ENCODE measurements at regions not wholly inside any gene's neighbourhood (a gene's known extent, or its start where the extent isn't known, plus 50 kb on each side); places are given as distances from the start of the nearest gene placed in this dataset.

- H3K9ac ChIP-seq (ENCODE audit: low read length), result no peak overlapping the region
- H3K9me2 ChIP-seq (replicated peaks; ENCODE audit: insufficient read depth, low read length), result no peaks in the 10 kb centered on the region
- H3K27me3 ChIP-seq (ENCODE audit: low read length), result no peaks in the 10 kb centered on the region
- no peaks in the 10 kb centered on the region for H3K36me3 ChIP-seq (ENCODE audit: low read length)
- no peaks in the 10 kb centered on the region for H3K79me2 ChIP-seq (ENCODE audit: insufficient read depth, low read length)
- no peak overlapping the region for H3K4me3 ChIP-seq (ENCODE audit: insufficient read depth, low read length, poor library complexity, severe bottlenecking)
- H2AFZ ChIP-seq (ENCODE audit: low read depth, low read length, severe bottlenecking), result no peak overlapping the region
- H4K20me1 ChIP-seq (ENCODE audit: low read depth, low read length), result no peaks in the 10 kb centered on the region
- H3K9me3 ChIP-seq (ENCODE audit: insufficient read depth, low read length), result no peaks in the 10 kb centered on the region
- no peak overlapping the region for H3K4me2 ChIP-seq (ENCODE audit: low read depth, low read length, poor library complexity, severe bottlenecking)
- TF ChIP-seq EZH2phosphoT487 (conservative IDR thresholded peaks at IDR 0.05; ENCODE audit: low read length) (no peak), CTCF (IDR thresholded peaks at IDR 0.05; ENCODE audit: insufficient read depth, low read length, poor library complexity, severe bottlenecking) (no peak)
- H3F3A ChIP-seq (ENCODE audit: insufficient read depth), result no peaks in the 10 kb centered on the region
- H3K27ac ChIP-seq (ENCODE audit: low read depth, low read length), result no peak overlapping the region
These were observed 820.4 kb downstream of the BCL11A start for GRCh38 chr2:59732871-59733566.

- H2AFZ ChIP-seq (ENCODE audit: low read depth, low read length, severe bottlenecking), result no peak overlapping the region
- TF ChIP-seq CTCF (IDR thresholded peaks at IDR 0.05; ENCODE audit: insufficient read depth, low read length, poor library complexity, severe bottlenecking), result no peak
- no peak for TF ChIP-seq EZH2phosphoT487 (conservative IDR thresholded peaks at IDR 0.05; ENCODE audit: low read length)
- H4K20me1 ChIP-seq (ENCODE audit: low read depth, low read length), result no peaks in the 10 kb centered on the region
- H3K9me3 ChIP-seq (ENCODE audit: insufficient read depth, low read length), result no peaks in the 10 kb centered on the region
- no peak overlapping the region for H3K4me2 ChIP-seq (ENCODE audit: low read depth, low read length, poor library complexity, severe bottlenecking)
- H3K9me2 ChIP-seq (replicated peaks; ENCODE audit: insufficient read depth, low read length), result no peaks in the 10 kb centered on the region
- no peak overlapping the region for H3K27ac ChIP-seq (ENCODE audit: low read depth, low read length)
- H3K27me3 ChIP-seq (ENCODE audit: low read length), result no peaks in the 10 kb centered on the region
- H3K9ac ChIP-seq (ENCODE audit: low read length), result no peak overlapping the region
- no peaks in the 10 kb centered on the region for H3K36me3 ChIP-seq (ENCODE audit: low read length)
- no peaks in the 10 kb centered on the region for H3K79me2 ChIP-seq (ENCODE audit: insufficient read depth, low read length)
- H3F3A ChIP-seq (ENCODE audit: insufficient read depth), result no peaks in the 10 kb centered on the region
- H3K4me3 ChIP-seq (ENCODE audit: insufficient read depth, low read length, poor library complexity, severe bottlenecking), result no peak overlapping the region
These were observed 826.3 kb downstream of the BCL11A start for GRCh38 chr2:59727121-59727590.

- no peak overlapping the region for H3K9ac ChIP-seq (ENCODE audit: low read length)
- H2AFZ ChIP-seq (ENCODE audit: low read depth, low read length, severe bottlenecking), result no peak overlapping the region
- H3K27ac ChIP-seq (ENCODE audit: low read depth, low read length), result no peak overlapping the region
- H3K9me3 ChIP-seq (ENCODE audit: insufficient read depth, low read length), result no peaks in the 10 kb centered on the region
- no peak overlapping the region for H3K4me3 ChIP-seq (ENCODE audit: insufficient read depth, low read length, poor library complexity, severe bottlenecking)
- no peaks in the 10 kb centered on the region for H4K20me1 ChIP-seq (ENCODE audit: low read depth, low read length)
- H3K79me2 ChIP-seq (ENCODE audit: insufficient read depth, low read length), result no peaks in the 10 kb centered on the region
- H3K4me2 ChIP-seq (ENCODE audit: low read depth, low read length, poor library complexity, severe bottlenecking), result no peak overlapping the region
- H3F3A ChIP-seq (ENCODE audit: insufficient read depth), result no peaks in the 10 kb centered on the region
- no peaks in the 10 kb centered on the region for H3K27me3 ChIP-seq (ENCODE audit: low read length)
- no peaks in the 10 kb centered on the region for H3K36me3 ChIP-seq (ENCODE audit: low read length)
- H3K9me2 ChIP-seq (replicated peaks; ENCODE audit: insufficient read depth, low read length), result no peaks in the 10 kb centered on the region
- no peak for TF ChIP-seq CTCF (IDR thresholded peaks at IDR 0.05; ENCODE audit: insufficient read depth, low read length, poor library complexity, severe bottlenecking)
- TF ChIP-seq EZH2phosphoT487 (conservative IDR thresholded peaks at IDR 0.05; ENCODE audit: low read length), result no peak
These were observed 827.0 kb downstream of the BCL11A start for GRCh38 chr2:59726228-59727120.
